ENCODE measurements at regions not wholly inside any gene's neighbourhood (a gene's known extent, or its start where the extent isn't known, plus 50 kb on each side); places are given as distances from the start of the nearest gene placed in this dataset.

- H3K9me3 ChIP-seq (ENCODE audit: control insufficient read depth, insufficient read depth, low read depth, low read length), result no peaks in the 10 kb centered on the region
- no peak for DNase-seq (ENCODE audit: low read depth, low spot score)
- H3K4me1 ChIP-seq (ENCODE audit: control insufficient read depth, insufficient read depth, low read length), result no peaks in the 10 kb centered on the region
- no peaks in the 10 kb centered on the region for H3K36me3 ChIP-seq (ENCODE audit: control insufficient read depth, insufficient read depth, low read length)
- in situ Hi-C loops (cut with HindIII; ENCODE audit: low pct_unique_long_range_greater_than_20kb, low sequenced_read_pairs) (no loop called here), intact Hi-C loops (cut with micrococcal nuclease; ENCODE audit: unreplicated experiment) (no loop called here)
- no peak overlapping the region for H3K27ac ChIP-seq (ENCODE audit: low read length)
- H3K4me3 ChIP-seq (ENCODE audit: low read depth in 2 of 2, low read length in 2 of 2), result no peak overlapping the region
- ATAC-seq, result no peak
- peaks cover 4% of the 10 kb centered on the region; the same call in 1 of the 2 replicates for H3K27me3 ChIP-seq (ENCODE audit: control insufficient read depth, insufficient read depth, low read length)
- ChIA-PET POLR2A (no interaction called here), CTCF (no interaction called here)
- no TSS peak for BruUV-seq (replicated peaks)
- TF ChIP-seq REST (IDR thresholded peaks at IDR 0.05; ENCODE audit: insufficient read depth in 1 of 2, low read depth in 2 of 2, low read length in 1 of 2) (no peak), SIN3A (IDR thresholded peaks at IDR 0.05; ENCODE audit: borderline replicate concordance, insufficient read depth, low read depth, low read length) (no peak), TCF7L2 (IDR thresholded peaks at IDR 0.05; ENCODE audit: low read depth, low read length) (no peak), POLR2AphosphoS5 (IDR thresholded peaks at IDR 0.05; ENCODE audit: low read depth, low read length) (no peak)
- TF ChIP-seq, protein P1, sequence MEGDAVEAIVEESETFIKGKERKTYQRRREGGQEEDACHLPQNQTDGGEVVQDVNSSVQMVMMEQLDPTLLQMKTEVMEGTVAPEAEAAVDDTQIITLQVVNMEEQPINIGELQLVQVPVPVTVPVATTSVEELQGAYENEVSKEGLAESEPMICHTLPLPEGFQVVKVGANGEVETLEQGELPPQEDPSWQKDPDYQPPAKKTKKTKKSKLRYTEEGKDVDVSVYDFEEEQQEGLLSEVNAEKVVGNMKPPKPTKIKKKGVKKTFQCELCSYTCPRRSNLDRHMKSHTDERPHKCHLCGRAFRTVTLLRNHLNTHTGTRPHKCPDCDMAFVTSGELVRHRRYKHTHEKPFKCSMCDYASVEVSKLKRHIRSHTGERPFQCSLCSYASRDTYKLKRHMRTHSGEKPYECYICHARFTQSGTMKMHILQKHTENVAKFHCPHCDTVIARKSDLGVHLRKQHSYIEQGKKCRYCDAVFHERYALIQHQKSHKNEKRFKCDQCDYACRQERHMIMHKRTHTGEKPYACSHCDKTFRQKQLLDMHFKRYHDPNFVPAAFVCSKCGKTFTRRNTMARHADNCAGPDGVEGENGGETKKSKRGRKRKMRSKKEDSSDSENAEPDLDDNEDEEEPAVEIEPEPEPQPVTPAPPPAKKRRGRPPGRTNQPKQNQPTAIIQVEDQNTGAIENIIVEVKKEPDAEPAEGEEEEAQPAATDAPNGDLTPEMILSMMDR (IDR thresholded peaks at IDR 0.05), result no peak
Observed at GRCh38 chr1:4137621-4138415, 237.7 kb upstream of the C1orf174 start.

GRCh38 chr1:4139646-4140045 is 239.6 kb upstream of the C1orf174 start:
- in situ Hi-C loops (cut with HindIII; ENCODE audit: low pct_unique_long_range_greater_than_20kb, low sequenced_read_pairs), result no loop called here
- Histone ChIP-seq H3K27ac (ENCODE audit: low read length) (no peak overlapping the region), H3K4me3 (ENCODE audit: low read depth in 2 of 2, low read length in 2 of 2) (no peak overlapping the region), H3K4me1 (ENCODE audit: control insufficient read depth, insufficient read depth, low read length) (no peaks in the 10 kb centered on the region), H3K36me3 (ENCODE audit: control insufficient read depth, insufficient read depth, low read length) (no peaks in the 10 kb centered on the region), H3K27me3 (ENCODE audit: control insufficient read depth, insufficient read depth, low read length) (peaks cover 2% of the 10 kb centered on the region; the same call in 1 of the 2 replicates), H3K9me3 (ENCODE audit: control insufficient read depth, insufficient read depth, low read depth, low read length) (no peaks in the 10 kb centered on the region)
- DNase-seq (ENCODE audit: low read depth, low spot score) (no peak), ATAC-seq (no peak)
- intact Hi-C loops (cut with micrococcal nuclease; ENCODE audit: unreplicated experiment), result no loop called here
- TF ChIP-seq, protein P1 (IDR thresholded peaks at IDR 0.05), result no peak
- TF ChIP-seq REST (IDR thresholded peaks at IDR 0.05; ENCODE audit: insufficient read depth in 1 of 2, low read depth in 2 of 2, low read length in 1 of 2) (no peak), SIN3A (IDR thresholded peaks at IDR 0.05; ENCODE audit: borderline replicate concordance, insufficient read depth, low read depth, low read length) (no peak), TCF7L2 (IDR thresholded peaks at IDR 0.05; ENCODE audit: low read depth, low read length) (no peak), POLR2AphosphoS5 (IDR thresholded peaks at IDR 0.05; ENCODE audit: low read depth, low read length) (no peak)
- CTCF ChIA-PET, result interaction anchor here (0.6 kb wide), 1 partner anchor 139 kb away, joined by 6 read pairs; no protein-coding TSS in a partner anchor
- POLR2A ChIA-PET, result no interaction called here
- no TSS peak for BruUV-seq (replicated peaks)

All from Panc1 (cell line).